Amniotic stem cell (primary cell): ENCODE measurements at regions not wholly inside any gene's neighbourhood (a gene's known extent, or its start where the extent isn't known, plus 50 kb on each side); places are given as distances from the start of the nearest gene placed in this dataset.

Experiments used
- DNase-seq: peaks from one replicate; lab custom pipeline; 2025; lab: John Stamatoyannopoulos, UW

DNA sequence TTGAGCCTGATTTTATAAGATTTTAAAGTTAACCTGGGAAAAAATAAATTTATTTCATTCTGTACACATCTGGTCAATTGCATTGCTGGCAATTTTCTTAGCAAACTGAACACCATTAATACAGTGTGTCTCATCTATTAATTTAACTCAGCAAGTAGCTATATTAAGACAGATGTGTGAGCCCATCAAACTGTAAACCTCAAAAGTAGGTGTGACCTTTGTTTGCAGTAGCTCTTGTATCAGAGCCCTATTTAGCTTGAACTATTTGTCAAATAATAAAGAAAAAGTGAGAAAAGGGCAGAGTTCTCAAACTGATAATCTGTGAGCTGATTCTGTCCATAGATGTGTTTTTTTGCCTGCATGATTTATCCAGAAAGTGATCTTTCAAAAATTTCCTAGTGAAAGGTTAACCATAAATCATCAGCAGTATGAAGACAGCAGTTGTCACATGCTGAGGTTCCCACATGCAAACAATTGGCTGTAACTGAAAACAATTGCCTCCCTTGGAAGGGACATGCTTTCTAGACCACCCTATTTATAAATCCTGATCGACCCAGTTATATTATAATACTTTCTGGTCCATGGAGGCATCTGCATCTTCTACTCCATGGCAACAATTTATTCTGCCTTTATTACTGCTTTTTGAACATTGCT is 646.5 kb downstream of the NSUN3 start:
- no peak for DNase-seq

DNA sequence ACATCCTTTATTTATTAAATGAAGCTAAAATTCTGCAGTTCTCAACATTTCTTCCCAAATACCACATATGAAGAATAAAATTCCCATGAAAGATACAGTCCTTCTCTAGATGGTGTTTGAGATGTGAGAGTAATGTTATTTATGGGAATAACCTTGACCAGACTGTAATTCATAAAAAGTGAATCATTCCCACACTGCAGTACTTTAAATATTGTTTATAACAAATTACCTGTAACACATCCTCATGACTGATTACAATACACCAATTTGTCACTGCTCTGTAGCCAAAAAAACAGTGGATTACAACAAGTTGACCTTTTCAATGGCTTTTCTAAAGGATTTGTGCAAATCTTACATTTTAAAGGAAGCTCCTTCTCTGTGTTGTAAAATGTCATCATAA is 651.3 kb downstream of the NSUN3 start:
- DNase-seq, result no peak

DNA sequence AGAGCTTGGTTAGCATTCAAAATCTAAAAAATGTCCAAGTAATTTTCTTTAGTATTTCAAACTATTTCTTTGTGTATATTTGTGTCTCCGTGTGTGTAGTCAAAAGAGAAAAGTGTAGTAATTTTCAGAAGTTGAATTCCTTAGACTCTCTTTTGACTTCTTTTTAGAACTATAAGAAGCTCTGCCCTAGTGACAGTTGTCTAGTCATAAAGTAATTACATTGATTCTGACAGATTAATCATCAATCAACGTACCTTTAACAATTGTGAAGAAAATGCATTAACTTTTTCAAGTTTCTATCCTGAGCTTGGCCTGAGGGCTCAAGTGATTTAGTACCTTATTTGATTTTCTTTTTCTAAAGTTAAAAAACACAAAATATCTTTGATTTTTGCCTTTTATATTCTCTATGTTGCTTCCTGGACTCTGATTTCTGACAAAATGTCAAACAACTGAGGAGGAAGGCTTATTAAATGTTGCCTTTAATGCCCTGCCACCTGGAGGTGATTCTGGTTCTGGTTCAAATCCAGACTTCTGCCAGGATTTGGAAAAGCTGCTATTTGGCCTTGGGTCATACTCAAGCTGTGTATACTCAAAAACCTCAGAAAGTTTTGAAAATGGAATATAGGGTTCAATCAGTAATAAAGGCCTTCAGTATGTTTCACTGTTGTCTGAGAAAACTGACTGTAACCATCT is 653.6 kb downstream of the NSUN3 start:
- DNase-seq, result no peak

DNA sequence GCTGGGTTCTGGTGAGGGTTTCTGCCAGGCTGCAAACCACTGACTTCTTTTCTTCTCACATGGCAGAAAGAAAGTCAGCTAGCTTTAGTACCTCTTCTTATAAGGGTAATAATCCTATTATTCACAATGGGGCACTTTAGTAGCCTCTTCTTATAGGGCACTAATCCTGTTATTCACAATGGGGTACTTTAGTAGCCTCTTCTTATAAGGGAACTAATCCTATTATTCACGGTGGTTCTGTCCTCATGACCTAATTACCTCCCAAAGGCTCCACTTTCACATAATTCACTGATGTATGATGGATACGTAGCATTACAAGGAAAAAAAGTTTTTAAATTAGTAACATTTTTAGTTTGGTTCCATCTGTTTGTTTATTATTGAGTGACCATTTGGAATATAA is 671.3 kb downstream of the NSUN3 start:
- no peak for DNase-seq

GRCh38 chr3:94735354-94735753 is 672.5 kb downstream of the NSUN3 start:
- no peak for DNase-seq

DNA sequence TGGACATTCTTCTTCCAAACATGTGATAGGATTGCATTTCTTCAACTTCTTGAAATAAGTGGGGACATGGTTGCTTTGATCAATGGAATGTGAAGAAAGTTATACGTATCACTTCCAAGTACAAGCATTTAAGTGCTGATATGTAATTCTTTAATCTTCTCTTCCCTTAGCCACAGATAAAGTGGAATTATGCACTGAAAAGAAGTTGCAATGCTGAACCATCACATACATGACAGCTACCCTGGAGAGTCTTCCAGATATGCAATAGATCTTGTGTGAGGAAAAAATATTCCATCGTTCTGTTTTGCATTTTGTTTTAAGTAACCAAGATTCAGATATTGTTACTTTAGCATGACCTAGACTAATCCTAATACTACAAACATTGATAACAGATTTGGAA is 674.3 kb downstream of the NSUN3 start:
- DNase-seq, result no peak

DNA sequence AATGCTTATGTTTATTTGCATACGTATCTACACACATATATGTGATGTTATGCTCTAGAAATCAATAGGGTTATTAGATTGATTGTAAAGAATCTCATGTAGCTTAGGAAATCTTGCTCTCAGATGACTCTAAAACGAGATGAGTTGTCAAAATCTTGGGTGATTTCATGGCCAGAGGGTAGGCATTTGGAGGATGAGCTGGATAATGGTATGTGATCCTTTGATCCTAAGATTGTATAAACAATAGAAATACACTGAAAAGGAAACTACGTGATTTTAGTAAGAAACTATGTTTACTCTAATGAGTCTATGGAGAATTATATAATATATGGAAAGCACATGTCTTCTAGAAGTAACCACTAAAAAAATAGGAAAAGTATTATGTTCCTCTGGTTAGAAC is 676.6 kb downstream of the NSUN3 start:
- DNase-seq, result no peak

DNA sequence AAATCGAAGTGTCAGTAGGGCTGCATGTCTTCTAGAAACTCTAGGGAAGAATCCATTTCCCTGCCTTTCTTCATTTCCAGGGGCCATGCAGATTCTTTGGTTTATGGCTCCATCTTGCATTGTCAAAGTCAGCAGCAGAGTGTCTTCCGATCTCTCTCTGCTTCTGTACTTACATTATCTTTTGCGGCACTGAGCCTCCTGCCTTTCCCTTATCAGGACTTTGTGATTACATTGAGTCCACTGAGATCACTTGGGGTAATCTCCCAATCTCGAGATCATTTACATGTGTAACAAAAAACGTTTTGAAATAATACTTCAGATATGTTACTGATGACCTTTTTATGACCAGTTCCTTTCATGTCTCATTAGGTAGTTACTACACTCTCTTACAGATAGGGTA is 695.9 kb downstream of the NSUN3 start:
- DNase-seq, result no peak

GRCh38 chr3:94772402-94772801 is 709.5 kb downstream of the NSUN3 start:
- DNase-seq, result no peak

- DNase-seq, result no peak
Measured at GRCh38 chr3:94775746-94776145, 712.9 kb downstream of the NSUN3 start.

- DNase-seq, result no peak
Measured at GRCh38 chr3:94776401-94776915, 713.6 kb downstream of the NSUN3 start.

DNA sequence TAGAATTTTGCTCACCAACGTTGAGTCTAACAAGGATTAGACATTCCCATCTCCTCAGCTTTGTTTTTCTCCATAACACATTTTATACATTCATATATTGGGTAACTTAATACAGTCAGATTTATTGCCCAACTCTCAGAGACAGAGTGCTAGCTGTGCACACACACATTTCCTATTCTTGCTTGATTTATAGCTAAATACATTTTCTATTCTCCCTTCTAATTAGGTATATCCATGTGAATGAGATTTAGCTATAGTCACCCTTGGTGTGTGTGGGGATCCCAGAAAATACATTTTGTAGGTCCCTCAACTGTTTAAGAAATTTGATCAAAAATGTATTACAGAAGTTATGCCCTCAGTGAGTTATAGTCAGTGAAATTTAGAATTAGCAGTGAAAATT is 715.4 kb downstream of the NSUN3 start:
- DNase-seq, result no peak

GRCh38 chr3:94778814-94779494 is 716.1 kb downstream of the NSUN3 start:
- no peak for DNase-seq

DNA sequence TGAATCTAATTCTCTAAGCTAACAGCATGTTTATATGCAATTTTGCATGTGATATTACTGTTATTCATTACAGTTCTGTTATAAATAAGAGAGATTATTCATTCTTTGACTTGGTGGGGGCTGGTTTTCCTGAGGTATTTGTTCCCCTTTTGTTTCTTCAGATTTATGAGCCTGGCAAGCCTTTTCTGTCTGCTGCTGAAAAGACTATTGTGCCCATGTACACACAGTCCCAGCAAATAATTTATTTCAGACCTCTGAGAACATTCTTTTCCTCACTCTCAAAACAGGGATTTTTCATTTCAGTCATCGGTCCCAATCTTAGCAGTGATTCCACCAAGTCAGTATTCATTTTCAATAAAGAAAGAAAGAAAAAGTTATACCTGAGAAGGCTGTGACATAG is 716.8 kb downstream of the NSUN3 start:
- DNase-seq, result no peak

- DNase-seq, result no peak
Measured at GRCh38 chr3:94784274-94784673, 721.4 kb downstream of the NSUN3 start.

GRCh38 chr3:94787066-94787465 is 724.2 kb downstream of the NSUN3 start:
- DNase-seq, result no peak

DNA sequence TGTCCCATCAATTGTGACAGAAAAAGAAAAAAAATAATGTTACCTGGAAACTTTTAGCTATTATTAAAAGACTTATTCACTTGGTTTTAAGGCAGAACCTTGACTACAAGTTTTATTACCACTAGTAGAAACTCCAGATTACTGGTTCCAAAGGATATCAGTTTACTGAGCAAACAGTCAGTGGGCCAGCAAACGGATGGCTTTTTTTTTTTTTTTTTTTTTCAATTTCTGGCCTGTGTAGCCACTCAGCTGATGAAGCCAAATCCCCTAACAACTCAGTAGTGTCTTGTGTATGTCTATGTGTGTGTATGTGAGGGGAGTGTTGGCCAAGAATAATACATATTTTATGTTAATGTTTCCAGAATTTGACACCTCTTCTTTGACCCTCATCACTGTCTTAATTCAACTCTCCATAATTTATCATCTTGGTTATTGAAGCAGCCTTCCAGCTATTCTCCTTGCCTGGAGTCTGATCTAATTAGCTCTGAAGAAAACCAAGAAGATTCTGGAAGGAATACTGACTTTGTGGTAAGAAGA is 724.9 kb downstream of the NSUN3 start:
- DNase-seq, result no peak

- no peak for DNase-seq
Measured at GRCh38 chr3:94794563-94794962, 731.7 kb downstream of the NSUN3 start.

DNA sequence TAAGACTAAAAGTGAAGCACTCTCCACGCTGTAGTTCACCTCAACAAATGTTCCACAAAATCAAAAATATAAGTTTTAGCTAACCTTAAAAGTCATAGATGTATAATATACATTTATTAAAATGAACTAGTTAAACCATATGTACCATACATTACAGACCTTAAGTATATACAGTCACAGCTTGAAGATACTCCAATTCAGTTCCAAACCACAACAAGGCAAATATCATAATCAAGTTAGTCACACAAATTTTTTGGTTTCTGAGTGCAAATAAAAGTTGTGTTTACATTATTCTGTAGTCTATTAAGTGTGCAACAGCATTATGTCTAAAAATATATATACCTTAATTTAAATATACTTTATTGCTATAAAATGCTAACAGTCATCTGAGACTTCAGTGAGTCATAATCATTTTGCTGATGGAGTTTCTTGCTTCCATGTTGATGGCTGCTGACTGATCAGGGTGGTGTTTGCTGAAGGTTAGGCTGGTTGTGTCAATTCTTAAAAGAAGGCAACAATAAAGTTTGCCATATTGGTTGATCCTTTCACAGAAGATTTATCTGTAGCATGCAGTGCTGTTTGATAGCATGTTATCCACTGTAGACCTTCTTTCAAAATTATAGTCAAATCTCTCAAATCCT is 736.7 kb downstream of the NSUN3 start:
- no peak for DNase-seq

DNA sequence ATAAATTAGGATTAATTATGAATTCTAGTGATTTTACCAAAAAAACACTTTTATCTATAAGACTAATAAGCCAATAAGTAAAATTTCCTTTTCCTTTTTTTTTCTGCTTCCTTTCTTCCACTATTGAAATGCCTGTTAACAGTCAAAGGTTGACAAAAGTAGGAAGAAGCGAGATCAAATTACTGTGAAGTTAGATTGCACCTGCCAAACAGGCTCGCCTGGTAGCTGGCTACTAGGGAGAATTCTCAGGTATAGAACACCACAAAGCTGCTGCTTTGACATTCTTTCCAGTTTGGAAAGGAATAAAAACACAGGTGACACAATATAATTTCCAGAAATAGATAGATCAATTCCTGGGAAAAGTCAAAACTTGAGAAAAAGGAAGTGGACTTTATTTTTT is 749.0 kb downstream of the NSUN3 start:
- DNase-seq, result no peak

- DNase-seq, result no peak
Measured at GRCh38 chr3:94821241-94821640, 758.4 kb downstream of the NSUN3 start.

- DNase-seq, result no peak
Measured at GRCh38 chr3:94822298-94822697, 759.4 kb downstream of the NSUN3 start.
